HepG2 (cell line): ENCODE measurements at regions not wholly inside any gene's neighbourhood (a gene's known extent, or its start where the extent isn't known, plus 50 kb on each side); places are given as distances from the start of the nearest gene placed in this dataset.

Experiments
- ATAC-seq: fragments of 200-7000 bp; cut with Tn5 transposase; 3 replicates; pipeline ENCODE4 v1.9.1; 2020; ENCODE audit warnings: mild to moderate bottlenecking, moderate library complexity
- BruUV-seq: library from RNA; stranded (reverse); fragments of 400-500 nt; replicated peaks from 2 replicates; lab custom pipeline; 2021; lab: Mats Ljungman, UMichigan
- CTCF ChIA-PET: fragments of 300-600 bp; formaldehyde crosslinking; extraction: SDS; loops from one replicate; lab custom pipeline; 2021; ENCODE audit warnings: low total read pairs, inconsistent platforms, low intra/inter-chr PET ratio; lab: Yijun Ruan, JAX
- POLR2A ChIA-PET: fragments of 350-600 bp; sonication (Branson Sonifier 250); formaldehyde crosslinking; loops from one replicate; lab custom pipeline; 2020; ENCODE audit warnings: antibody characterized with exemption, inconsistent platforms; lab: Yijun Ruan, JAX
- DNase-seq: peaks from one replicate; pipeline ENCODE4 v3.0.0-alpha.2; 2015; ENCODE audit warnings: low spot score
- FAIRE-seq: peaks from 3 replicates; lab custom pipeline; 2011; peaks lifted over from hg19 to GRCh38; lab: Jason Lieb, UNC
- H2AFZ ChIP-seq: one replicate; pipeline ENCODE4 v1.6.1; 2011; ENCODE audit warnings: low read length, inconsistent platforms
- H3K27ac ChIP-seq: fragments of 300-600 bp; 3 replicates; pipeline ENCODE4 v1.8.0; 2011; ENCODE audit warnings: mixed run types, mild to moderate bottlenecking, mixed read lengths, low read length, inconsistent platforms; ENCODE audit not compliant: insufficient read depth; ENCODE audit errors: extremely low read length
- H3K27me3 ChIP-seq, 2 experiments: fragments of 200-600 bp in 1 of 2; 2 replicates in 1 of 2; 3 replicates in 1 of 2; pipeline versions ENCODE4 v1.6.0 to v1.8.0; 2011; ENCODE audit warnings: low read length in 2 of 2, mild to moderate bottlenecking in 2 of 2, moderate library complexity in 2 of 2, inconsistent platforms in 1 of 2; ENCODE audit not compliant: insufficient read depth in 2 of 2, control insufficient read depth in 1 of 2
- H3K36me3 ChIP-seq, 2 experiments: fragments of 200-600 bp in 1 of 2; replicated peaks in 1 of 2; 2 replicates in 1 of 2; 3 replicates in 1 of 2; pipeline versions ENCODE4 v1.5.1 to v1.8.0; 2011; ENCODE audit warnings: low read length in 2 of 2, inconsistent platforms in 1 of 2; ENCODE audit not compliant: insufficient read depth in 2 of 2, control insufficient read depth in 1 of 2
- H3K4me1 ChIP-seq: 2 replicates; pipeline ENCODE4 v1.5.1; 2012; ENCODE audit warnings: low read length, inconsistent platforms; ENCODE audit not compliant: insufficient read depth
- H3K4me2 ChIP-seq: 2 replicates; pipeline ENCODE4 v1.6.0; 2011; ENCODE audit warnings: low read depth, low read length, inconsistent platforms
- H3K4me3 ChIP-seq, 3 experiments: fragments of 200-600 bp in 1 of 3; sonication (generic), shearing (Covaris generic) in 1 of 3; replicated peaks in 1 of 3; 2 replicates each; pipeline ENCODE4 v1.5.1; 2011 to 2016; ENCODE audit warnings: low read length in 3 of 3, inconsistent platforms in 2 of 3, low read depth in 2 of 3, mild to moderate bottlenecking in 2 of 3, control low read depth in 1 of 3, mixed read lengths in 1 of 3; ENCODE audit not compliant: insufficient read depth in 1 of 3
- H3K79me2 ChIP-seq: one replicate; pipeline ENCODE4 v1.6.1; 2011; ENCODE audit warnings: low read length, inconsistent platforms; ENCODE audit not compliant: insufficient read depth
- H3K9ac ChIP-seq: 2 replicates; pipeline ENCODE4 v1.6.0; 2011; ENCODE audit warnings: mild to moderate bottlenecking, low read depth, low read length, inconsistent platforms; ENCODE audit not compliant: insufficient read depth
- H3K9me3 ChIP-seq: 2 replicates; pipeline ENCODE4 v1.5.1; 2012; ENCODE audit warnings: mild to moderate bottlenecking, low read length
- H4K20me1 ChIP-seq: 2 replicates; pipeline ENCODE4 v1.6.0; 2011; ENCODE audit warnings: inconsistent platforms, mild to moderate bottlenecking, low read length, moderate library complexity; ENCODE audit not compliant: insufficient read depth
- ATAD3A ChIP-seq: sonication (generic); formaldehyde crosslinking; IDR thresholded peaks from 2 replicates; pipeline ENCODE4 v1.4.0; 2020; ENCODE audit warnings: missing genetic modification reagents
- CBFB ChIP-seq: sonication (generic); formaldehyde crosslinking; IDR thresholded peaks from 2 replicates; pipeline ENCODE4 v1.4.0; 2020; ENCODE audit warnings: missing genetic modification reagents
- CREB3 ChIP-seq: sonication (generic); formaldehyde crosslinking; IDR thresholded peaks from 2 replicates; pipeline ENCODE4 v1.5.0; 2020; ENCODE audit warnings: missing genetic modification reagents
- GTF3A ChIP-seq: sonication (generic); formaldehyde crosslinking; conservative IDR thresholded peaks from 2 replicates; pipeline ENCODE4 v1.4.0; 2020; ENCODE audit warnings: mild to moderate bottlenecking, missing genetic modification reagents
- HMGA1 ChIP-seq: sonication (generic); formaldehyde crosslinking; conservative IDR thresholded peaks from 2 replicates; pipeline ENCODE4 v1.4.0; 2020; ENCODE audit warnings: missing genetic modification reagents
- HNRNPUL1 ChIP-seq: fragments of 200-400 bp; formaldehyde crosslinking; IDR thresholded peaks from 2 replicates; pipeline ENCODE4 v1.6.1; 2017; ENCODE audit warnings: low read depth, mild to moderate bottlenecking, low read length, moderate library complexity
- LRRFIP1 ChIP-seq: sonication (generic); formaldehyde crosslinking; conservative IDR thresholded peaks from 2 replicates; pipeline ENCODE4 v1.4.0; 2020; ENCODE audit warnings: missing genetic modification reagents
- NFKB2 ChIP-seq: sonication (generic); formaldehyde crosslinking; IDR thresholded peaks from 2 replicates; pipeline ENCODE4 v1.4.0; 2020; ENCODE audit warnings: missing genetic modification reagents, borderline replicate concordance
- NFKBIZ ChIP-seq: IDR thresholded peaks from 2 replicates; pipeline ENCODE4 v1.6.1; 2018; ENCODE audit warnings: missing genetic modification reagents, missing compliant biosample characterization
- NR1H2 ChIP-seq: sonication (generic); formaldehyde crosslinking; IDR thresholded peaks from 2 replicates; pipeline ENCODE4 v1.8.1; 2022; ENCODE audit warnings: low read depth, missing genetic modification reagents, borderline replicate concordance
- PRDM4 ChIP-seq: sonication (generic); formaldehyde crosslinking; IDR thresholded peaks from 2 replicates; pipeline ENCODE4 v1.9.0; 2021; ENCODE audit warnings: missing genetic modification reagents, borderline replicate concordance
- REL ChIP-seq: sonication (generic); formaldehyde crosslinking; conservative IDR thresholded peaks from 2 replicates; pipeline ENCODE4 v1.8.0; 2022; ENCODE audit warnings: mild to moderate bottlenecking, missing genetic modification reagents, moderate library complexity
- TCF7 ChIP-seq: sonication (generic); IDR thresholded peaks from 2 replicates; pipeline ENCODE4 v1.6.1; 2016; ENCODE audit warnings: antibody characterized with exemption, low read depth
- ZBTB44 ChIP-seq: sonication (generic); formaldehyde crosslinking; IDR thresholded peaks from 2 replicates; pipeline ENCODE4 v1.4.0; 2020; ENCODE audit warnings: missing genetic modification reagents
- ZNF3 ChIP-seq: IDR thresholded peaks from 2 replicates; pipeline ENCODE4 v1.7.0; 2017; ENCODE audit warnings: inconsistent platforms
- ZNF326 ChIP-seq: sonication (generic); formaldehyde crosslinking; IDR thresholded peaks from 2 replicates; pipeline ENCODE4 v1.4.0; 2020; ENCODE audit warnings: missing genetic modification reagents, borderline replicate concordance
- WGBS: methylation state at CpG from one replicate; pipeline ENCODE4 v1.1.6; 2017; ENCODE audit warnings: low lambda C conversion rate; 5-methylcytosine and 5-hydroxymethylcytosine counted together
- in situ Hi-C: cut with HindIII; loops from 2 replicates; pipeline ENCODE4 v1.10.0; 2017; ENCODE audit warnings: low pct_unique_long_range_greater_than_20kb; ENCODE audit not compliant: extremely low pct_ligation_motif_present
- intact Hi-C: fragments of 100-400 bp; cut with micrococcal nuclease; formaldehyde crosslinking; loops from one replicate; pipeline ENCODE4 v1.10.0; 2022; ENCODE audit not compliant: unreplicated experiment

- no peak for TF ChIP-seq CREB3
- no peak for TF ChIP-seq GTF3A (CRISPR knock-in tag)
- TF ChIP-seq TCF7 = no peak
- TF ChIP-seq ZNF326 (CRISPR knock-in tag) = no peak
- TF ChIP-seq ZBTB44 (CRISPR knock-in tag) = no peak
- no peak for TF ChIP-seq REL (CRISPR knock-in tag)
Observed at GRCh38 chr4:133574248-133574647, 425.2 kb downstream of the PCDH10 start (continued).

- Histone ChIP-seq H4K20me1 (no peaks in the 10 kb centered on the region), H3K36me3 (no peaks in the 10 kb centered on the region), H3K4me1 (no peaks in the 10 kb centered on the region), H2AFZ (no peak overlapping the region), H3K4me2 (no peak overlapping the region), H3K79me2 (no peaks in the 10 kb centered on the region), H3K27ac (no peak overlapping the region), H3K9ac (no peak overlapping the region), H3K9me3 (no peaks in the 10 kb centered on the region), H3K27me3 (no peaks in the 10 kb centered on the region), H3K4me3 (no peak overlapping the region)
- WGBS = 6% methylated on average over 1 of the region's 1 CpG
- ChIA-PET CTCF (no interaction called here), POLR2A (no interaction called here)
- intact Hi-C loops (no loop called here), in situ Hi-C loops (no loop called here)
- BruUV-seq = no TSS peak
- DNase-seq = no peak
- no peak for ATAC-seq
- no peak for FAIRE-seq
- TF ChIP-seq PRDM4 = no peak
- TF ChIP-seq NFKBIZ (CRISPR knock-in tag) = no peak
- TF ChIP-seq ATAD3A (CRISPR knock-in tag) = no peak
- no peak for TF ChIP-seq CBFB (CRISPR knock-in tag)
- no peak for TF ChIP-seq LRRFIP1 (CRISPR knock-in tag)
- no peak for TF ChIP-seq ZBTB44 (CRISPR knock-in tag)
- no peak for TF ChIP-seq HNRNPUL1
- no peak for TF ChIP-seq ZNF3 (CRISPR knock-in tag)
- TF ChIP-seq NR1H2 (CRISPR knock-in tag) = no peak
- no peak for TF ChIP-seq HMGA1 (CRISPR knock-in tag)
- no peak for TF ChIP-seq NFKB2
Observed at GRCh38 chr4:133565379-133565778, 416.3 kb downstream of the PCDH10 start.
